HG03575 (cell line): ENCODE measurements at regions not wholly inside any gene's neighbourhood (a gene's known extent, or its start where the extent isn't known, plus 50 kb on each side); places are given as distances from the start of the nearest gene placed in this dataset.
"Not testable (repeated sequence)": the region's sequence is repeated elsewhere in the genome, so short reads cannot be mapped to it uniquely, and the experiment has no call there.

Source experiments
- ATAC-seq: cut with Tn5 transposase; IDR thresholded peaks from one replicate; pipeline ENCODE4 v1.9.1; 2021; ENCODE audit not compliant: unreplicated experiment, insufficient number of reproducible peaks, low FRiP score; ENCODE audit errors: extremely low read depth

DNA sequence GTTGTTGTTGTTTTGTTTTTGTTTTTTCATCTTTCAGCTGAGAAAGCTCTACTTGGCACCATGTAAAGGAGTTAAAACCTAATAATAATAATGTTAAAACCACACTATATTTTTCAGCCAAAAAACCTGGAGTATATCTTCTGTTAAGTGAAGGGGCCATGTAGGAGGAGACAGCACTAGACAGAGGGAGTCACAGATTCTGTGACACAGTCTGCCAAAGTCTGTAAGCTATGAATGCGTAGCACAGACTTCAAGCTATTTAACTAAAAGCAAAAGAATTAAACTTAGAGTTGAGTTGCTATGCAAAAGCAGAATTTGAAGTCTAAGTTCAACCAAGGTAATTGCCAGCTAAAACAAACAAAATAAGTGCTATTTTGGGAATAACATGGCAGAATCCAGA is 296.0 kb upstream of the COL8A1 start:
- ATAC-seq = no peak

DNA sequence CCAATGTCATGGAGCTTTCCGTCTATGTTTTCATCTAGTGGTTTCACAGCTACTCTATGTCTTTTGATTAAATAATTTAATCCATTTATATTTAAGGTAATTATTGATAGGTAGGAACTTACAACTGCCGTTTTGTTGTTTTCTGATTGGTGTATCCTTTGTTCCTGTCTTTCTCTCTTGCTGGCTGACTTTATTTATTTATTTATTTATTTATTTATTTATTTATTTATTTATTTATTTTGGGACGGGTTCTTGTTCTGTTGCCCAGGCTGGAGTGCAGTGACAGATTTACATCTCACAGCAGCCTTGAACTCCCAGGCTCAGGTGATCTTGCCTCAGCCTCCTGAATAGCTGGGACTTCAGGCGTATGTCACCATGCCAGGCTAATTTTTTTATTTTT is 299.2 kb upstream of the COL8A1 start:
- ATAC-seq = no peak

DNA sequence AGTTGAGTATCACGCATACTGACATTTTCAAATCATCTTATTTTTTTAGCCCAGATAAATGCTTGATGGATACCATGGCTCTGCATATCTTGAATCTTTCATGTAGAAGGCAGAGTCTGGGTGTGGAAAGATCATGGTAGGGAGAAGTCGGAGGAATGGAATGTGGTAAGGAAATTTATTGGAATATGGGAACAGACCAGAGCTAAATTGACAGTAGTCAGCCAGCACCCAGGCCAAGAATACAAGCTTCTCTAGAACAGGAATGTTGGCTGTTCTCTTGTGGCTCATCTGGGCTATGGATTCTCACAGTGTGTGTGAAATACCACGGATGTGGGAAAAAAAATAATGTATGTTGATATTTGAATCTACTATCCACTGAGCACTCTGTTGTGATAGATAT is 305.7 kb upstream of the COL8A1 start:
- ATAC-seq = no peak

DNA sequence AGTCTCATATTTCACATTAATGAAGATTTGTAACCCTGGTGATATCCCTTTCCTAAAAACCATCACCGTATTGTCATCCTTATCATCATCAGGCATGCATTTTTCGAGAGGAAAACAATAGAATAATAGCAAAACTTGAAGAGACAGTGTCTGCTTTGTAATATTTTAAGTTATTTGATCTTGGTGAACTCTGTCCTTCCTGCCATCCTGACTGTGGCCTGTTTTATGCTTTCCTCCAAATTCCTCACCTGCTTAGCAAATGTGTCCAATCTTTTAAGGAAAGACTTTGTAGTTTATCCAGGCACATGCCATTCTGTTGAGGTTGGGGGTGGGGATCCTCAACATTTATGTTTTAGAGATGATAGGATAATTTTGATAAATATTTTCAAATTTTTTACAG is 306.1 kb upstream of the COL8A1 start:
- ATAC-seq = no peak

DNA sequence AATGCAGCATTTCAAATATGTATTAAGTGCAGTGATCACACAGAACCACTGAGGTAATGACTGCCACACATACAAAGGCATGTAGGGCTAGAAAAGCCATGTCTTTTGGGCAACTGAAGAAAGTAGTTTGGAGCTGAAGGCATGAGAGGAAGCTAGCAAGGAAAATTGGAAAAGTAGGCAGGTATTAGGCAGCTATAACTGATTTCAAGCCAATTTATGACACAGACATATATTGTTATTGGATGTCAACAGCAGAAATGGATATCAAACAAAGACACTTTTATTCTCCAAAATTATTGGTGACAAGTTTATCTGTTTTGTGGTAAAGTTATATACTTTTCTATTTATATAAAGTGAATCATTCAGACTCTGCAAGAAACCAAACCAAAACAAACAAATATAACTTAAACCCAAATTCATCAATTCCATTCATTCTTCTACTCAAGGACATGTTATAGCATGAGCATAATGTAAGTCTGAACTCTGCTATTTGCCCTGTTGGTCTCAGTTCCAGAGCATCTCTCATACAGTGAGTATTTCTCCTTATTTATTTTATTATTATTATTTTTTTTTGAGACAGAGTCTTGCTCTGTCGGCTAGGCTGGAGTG is 307.4 kb upstream of the COL8A1 start:
- ATAC-seq = no peak

DNA sequence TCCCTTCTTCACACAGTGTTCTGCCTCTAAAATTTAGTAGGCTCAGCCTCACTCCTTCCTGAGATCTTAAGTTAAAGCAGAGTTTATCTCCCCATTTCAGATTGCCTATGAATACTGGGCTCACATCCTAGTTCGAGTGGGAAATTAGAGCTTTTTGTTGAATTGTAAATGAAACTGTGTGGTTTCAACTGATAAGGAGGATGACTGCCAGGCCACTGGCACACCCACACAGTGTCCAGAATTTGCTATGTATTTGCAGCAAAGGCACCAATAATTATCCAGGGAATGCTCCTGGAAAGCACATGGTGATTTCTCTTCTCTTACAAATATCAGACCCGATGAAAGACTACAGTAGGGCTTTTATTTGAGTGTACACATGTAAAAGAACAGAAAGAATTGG is 308.1 kb upstream of the COL8A1 start:
- no peak for ATAC-seq

DNA sequence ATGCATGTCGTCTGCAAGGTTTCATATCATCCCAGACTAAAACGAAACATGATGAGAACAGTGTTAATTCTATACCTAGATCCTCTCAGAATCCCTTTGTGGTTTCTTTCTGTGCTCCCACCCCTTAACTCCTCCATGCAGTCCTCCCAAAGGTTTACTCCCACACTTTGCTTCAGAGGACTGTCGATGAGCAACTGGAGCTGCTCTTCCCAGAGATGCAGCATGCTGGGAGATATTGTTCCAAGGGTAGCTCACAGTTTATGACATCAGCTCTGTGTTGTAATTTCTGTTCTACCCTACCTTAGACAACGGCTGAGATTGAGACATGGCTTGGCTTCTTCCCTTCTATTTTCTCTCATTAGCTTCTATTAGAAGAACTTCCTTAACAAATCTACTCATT is 313.0 kb upstream of the COL8A1 start:
- no peak for ATAC-seq

DNA sequence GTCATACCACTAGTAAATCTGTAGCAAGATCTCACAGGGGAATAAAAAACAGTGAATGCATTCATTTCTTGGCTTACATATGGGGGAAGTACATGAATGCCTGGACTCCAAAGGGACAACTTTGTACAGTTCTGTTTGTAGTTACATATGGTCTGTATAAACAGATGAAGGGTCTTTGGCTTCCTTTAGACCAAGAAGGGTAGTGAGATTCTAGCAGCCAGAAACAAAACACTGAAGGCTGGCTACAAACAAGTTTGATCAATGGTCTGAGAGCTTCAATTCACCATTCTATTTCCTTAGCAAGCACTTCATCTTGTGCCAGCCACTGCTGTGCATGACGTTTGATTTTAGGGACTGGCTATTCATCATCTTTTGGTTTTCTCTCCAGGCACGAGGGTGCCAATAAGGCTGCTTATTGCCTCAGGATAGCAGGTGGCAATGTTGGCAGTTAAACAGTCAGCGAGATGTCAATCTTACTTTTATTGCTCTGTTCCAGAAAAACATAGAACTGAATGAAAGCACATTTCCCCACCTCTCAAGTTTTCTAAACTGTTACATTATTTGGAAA is 313.7 kb upstream of the COL8A1 start:
- no peak for ATAC-seq

DNA sequence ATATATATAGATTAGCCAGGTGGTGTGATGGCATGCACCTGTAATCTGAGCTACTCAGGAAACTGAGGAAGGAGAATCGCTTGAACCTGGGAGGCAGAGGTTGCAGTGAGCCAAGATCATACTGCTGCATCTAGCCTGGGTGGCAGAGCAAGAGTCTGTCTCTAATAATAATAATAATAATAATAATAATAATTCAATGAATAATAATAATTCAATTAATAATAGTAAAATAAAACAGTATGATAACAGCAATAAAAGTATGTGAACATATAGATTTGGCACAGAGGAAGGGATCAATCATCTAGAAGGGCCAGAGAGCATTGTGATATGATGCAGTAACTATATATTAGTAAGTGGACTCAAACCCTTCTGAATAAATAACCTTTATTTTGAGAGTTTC is 314.5 kb upstream of the COL8A1 start:
- ATAC-seq = no peak

DNA sequence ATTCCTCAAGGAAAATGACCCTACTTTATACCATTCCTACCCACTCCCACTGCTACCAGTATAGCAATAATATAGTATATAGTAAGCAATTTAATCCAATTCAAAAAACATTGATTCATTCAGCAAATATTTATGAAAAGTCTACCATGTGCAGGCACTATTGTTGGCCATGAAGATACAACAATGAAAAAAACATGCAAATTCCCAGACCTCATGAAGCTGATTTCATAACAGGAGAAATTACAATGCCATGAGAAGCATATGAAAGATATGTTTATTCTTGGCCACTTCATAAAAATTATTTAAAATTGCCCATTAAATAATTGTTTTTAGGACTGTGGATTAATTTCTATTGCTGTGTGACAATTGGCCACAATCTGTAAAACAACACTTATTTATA is 315.8 kb upstream of the COL8A1 start:
- no peak for ATAC-seq

DNA sequence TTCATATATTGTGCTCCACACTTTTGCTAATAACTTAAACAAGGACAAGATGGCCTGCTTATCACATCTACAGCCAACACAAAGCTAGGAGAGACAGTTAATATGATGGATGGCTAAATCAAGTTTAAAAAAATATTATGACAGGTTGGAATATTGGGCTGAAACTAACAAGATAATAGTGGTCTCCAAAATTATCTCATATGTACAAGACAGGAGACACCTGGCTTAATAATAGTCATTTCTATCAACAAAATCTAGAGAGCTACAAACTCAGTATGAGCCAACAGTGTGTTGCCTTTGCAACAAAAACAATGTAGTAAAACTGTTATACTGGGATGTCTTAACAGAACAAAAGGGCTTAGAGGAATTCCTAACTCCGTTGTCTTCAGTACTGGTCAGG is 317.1 kb upstream of the COL8A1 start:
- ATAC-seq = no peak

DNA sequence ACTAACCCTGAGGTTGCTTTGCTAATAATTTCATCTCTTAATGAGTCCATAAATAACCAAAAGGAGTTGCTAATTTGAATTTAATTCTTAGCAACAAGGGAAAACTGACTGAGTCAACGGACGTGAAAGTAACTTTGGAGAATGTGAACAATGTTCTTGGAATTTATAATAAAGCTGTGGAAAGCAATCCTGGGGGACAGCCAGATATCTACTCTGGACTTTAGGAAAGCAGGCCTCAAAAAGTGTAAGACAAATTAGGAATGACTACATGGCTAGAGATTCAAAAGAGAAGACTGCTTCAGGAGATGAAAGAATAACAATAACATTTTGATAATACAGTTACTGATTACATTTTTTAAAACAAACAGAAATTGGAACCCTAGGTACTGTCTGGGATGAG is 318.4 kb upstream of the COL8A1 start:
- ATAC-seq = no peak

DNA sequence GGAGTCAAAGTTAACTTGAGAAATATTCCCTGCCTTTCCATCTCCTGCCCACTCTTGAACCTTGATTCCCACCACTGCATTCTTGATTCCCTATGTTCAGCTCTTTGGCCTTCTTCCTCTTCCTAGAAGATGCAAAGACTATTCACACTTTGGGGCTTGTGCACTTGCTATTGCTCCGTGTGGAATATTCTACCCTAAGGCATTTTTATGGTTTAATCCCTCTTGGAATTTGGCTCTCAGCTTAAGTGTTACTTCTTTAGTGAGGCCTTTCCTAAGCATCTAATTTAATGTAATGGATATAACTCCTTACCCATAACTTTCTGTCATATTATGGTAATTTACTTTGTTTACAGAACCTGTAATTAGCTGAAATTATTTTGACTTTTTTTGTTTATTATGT is 318.9 kb upstream of the COL8A1 start:
- ATAC-seq = no peak

DNA sequence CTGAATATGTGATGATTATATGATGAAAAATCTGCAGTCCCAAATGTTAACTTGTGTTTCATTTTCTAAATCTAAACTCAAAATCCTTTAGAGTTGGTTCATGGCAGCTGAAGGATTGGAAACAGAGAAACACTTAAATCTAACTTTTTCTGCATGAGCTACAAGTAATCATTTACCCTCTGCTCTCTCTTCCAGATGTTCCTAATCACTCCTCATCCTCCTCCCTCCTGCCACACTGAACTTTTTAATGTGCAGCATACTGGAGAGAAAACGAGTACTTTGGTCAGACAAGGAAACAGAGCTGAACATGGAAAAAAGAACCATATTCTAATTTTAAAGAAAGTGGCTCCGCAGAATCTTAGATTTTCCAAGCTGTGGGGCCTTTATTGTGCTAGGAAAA is 321.2 kb upstream of the COL8A1 start:
- no peak for ATAC-seq

DNA sequence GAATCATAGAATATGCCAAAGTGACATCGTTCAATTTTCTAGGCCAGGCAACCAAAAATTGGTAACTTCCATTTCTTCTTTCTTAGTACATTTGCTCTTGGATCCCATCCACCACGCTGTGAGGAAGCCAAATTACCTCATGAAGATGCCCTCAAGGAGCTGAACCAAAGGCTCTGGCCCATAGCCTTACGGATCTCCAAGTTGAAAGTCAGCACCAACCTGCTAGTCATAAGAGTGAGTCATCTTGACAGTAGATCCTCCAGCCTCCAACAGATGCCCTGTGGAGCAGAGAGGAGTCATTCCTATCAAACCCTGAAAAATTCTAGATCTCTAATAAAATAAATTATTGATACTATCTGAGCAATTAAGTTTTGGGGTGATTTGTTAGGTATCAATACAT is 322.5 kb upstream of the COL8A1 start:
- ATAC-seq = no peak

DNA sequence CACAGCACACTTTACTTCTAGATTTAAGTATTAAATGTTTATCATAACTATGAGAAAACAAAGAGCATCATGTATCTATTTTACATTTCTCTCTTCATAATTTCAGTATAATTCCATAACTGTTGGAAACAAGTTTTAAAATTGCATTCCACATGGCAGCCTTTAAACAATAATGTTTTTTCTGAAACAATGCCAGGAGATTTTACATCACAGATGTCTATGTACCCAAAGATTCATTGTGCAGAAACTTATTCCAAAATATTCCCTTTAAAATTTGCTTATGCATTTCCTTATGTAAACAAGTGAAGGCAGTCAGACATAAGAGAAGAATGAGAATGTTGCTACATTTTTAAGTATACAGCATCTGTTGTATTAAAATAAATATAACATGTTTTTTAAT is 324.9 kb upstream of the COL8A1 start:
- no peak for ATAC-seq

DNA sequence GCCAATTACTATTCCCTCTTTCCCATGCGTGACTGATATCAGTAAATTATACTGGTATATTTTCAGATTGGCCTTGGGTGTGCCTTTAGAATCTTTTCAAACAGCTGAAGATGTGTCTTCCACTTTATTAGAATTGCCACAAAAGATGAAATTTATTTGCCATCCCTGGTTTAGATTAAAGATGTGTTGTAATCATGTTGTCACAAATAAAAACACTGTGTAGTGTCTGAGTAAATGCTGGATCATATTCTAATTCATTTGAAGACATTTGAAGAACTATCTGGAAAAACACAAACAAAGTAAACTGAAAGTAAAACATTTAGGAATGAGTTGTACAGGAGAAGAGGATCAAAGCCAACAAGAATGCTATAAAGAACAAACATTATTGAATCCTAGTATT is 339.7 kb upstream of the COL8A1 start:
- no peak for ATAC-seq

DNA sequence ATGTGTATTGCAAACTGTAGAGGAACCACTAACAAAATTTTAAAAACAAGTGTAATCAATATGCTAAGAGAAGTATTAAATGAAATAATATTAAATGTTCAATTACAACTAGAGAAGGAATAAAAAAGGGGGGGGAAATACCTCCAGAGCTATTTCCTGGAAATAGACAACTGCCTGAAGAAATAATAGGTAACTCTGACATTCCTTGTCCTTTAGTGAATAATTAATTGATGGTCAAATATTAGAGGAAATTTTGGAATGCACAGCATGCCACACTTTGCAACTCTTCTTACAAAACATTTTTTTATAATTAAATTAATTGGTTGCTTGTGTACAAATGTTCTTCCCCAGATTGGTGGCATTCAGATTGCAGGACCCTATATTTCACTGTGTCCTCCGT is 342.6 kb upstream of the COL8A1 start:
- no peak for ATAC-seq

DNA sequence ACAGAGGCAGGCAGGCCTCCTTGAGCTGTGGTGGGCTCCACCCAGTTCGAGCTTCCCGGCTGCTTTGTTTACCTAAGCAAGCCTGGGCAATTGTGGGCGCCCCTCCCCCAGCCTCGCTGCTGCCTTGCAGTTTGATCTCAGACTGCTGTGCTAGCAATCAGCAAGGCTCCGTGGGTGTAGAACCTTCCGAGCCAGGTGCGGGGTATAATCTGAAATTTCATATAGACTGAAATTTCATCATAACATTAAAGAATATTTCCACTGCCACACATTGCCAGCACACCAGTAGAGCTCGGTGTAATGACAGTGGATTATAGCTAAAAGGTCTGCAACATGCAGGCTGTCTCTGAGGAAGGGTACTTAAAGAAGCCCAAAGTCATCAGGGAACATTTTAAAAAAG is 344.3 kb upstream of the COL8A1 start:
- not testable (repeated sequence) for ATAC-seq

DNA sequence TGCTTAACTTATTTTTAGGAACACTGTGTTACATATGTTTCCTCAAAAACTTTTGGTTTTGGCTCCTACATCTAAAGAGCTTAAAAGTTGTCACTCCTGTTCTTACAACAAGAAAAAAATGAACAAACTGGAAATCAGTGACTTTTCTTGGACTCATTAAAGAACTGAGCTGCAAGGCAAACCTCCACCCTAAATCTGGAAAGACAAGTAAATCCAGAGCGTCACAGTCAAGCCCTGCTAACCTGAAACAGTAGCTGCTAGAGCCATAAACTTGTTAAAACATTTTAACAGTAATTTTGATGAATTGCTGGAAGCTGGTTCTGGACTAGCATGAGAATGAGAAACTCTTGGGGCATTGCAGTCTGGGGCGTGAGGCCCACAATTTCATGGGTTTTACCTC is 350.5 kb upstream of the COL8A1 start:
- ATAC-seq = no peak

DNA sequence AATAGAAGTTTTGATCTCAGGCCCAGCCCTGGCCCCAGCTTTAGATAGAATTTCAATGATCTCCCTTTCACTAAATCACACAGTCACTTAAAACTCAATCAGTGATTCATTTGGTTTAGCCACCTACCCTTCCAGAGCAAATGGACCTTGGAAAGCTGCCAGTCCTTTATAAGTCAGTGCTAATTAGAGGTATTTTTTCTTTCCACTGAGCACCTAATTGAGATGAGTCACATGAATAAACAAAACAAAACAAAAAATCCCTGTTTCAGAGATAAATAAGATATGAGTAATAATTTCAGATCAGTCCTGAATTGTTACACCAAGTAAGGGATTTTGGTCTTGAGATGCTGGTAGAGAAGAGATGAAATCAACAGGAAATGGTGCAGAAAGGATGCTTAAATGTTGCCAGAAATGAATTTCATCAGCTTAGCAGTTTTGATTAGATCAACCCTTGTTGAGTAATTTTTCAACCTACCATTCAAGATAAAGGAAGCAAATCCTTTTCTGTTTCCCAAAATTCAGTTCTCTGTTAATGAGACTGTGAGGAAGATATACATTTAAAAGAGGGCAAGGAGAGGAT is 352.0 kb upstream of the COL8A1 start:
- no peak for ATAC-seq
